ENCODE measurements at regions not wholly inside any gene's neighbourhood (a gene's known extent, or its start where the extent isn't known, plus 50 kb on each side); places are given as distances from the start of the nearest gene placed in this dataset.

DNA sequence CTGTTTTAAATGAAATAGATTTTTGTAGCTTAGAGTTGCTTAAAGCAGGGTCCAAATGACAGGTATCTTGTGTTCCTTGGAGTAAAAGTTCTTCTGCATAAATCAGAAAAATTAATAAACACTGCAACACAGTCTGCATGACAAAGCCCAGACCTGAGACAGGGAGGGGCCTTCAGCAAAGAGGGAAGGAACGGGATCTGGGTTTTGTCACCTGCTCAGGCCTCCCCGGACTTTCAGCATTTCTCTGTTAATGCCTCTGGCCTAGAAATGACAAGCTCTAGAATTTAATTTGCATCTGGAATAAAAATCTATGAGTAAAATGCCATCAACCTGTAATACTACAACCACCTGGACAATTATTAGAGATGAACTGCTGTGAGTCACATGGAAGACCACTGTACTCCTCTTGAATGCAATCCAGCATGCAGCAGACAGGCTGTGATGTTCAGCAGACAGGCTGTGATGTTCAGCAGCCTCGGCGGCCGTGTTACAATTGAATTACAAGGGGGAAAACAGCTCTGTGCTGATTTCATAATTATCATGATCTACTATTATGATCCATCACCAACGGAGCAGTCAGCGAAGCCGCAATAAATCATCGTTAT is 170.2 kb downstream of the TOX3 start:
- Mint-ChIP-seq H3K36me3 (ENCODE audit: insufficient read depth) (no peaks in the 10 kb centered on the region), H3K9me3 (ENCODE audit: low read depth) (peaks cover 14% of the 10 kb centered on the region), H3K4me1 (ENCODE audit: low read depth) (peaks cover 8% of the 10 kb centered on the region), H3K4me3 (ENCODE audit: low read depth) (no peak overlapping the region), H3K27ac (no peak overlapping the region), H3K27me3 (no peaks in the 10 kb centered on the region)
- no peak for TF ChIP-seq CTCF (IDR thresholded peaks at IDR 0.05; ENCODE audit: unreplicated experiment)
- no peak for DNase-seq (ENCODE audit: low spot score, unreplicated experiment)

GRCh38 chr16:52372313-52372712 is 174.6 kb downstream of the TOX3 start:
- H3K9me3 Mint-ChIP-seq (ENCODE audit: low read depth), result peaks cover 14% of the 10 kb centered on the region
- H3K27ac Mint-ChIP-seq, result peak overlapping the region; percentile 13
- DNase-seq (ENCODE audit: low spot score, unreplicated experiment), result no peak
- TF ChIP-seq CTCF (IDR thresholded peaks at IDR 0.05; ENCODE audit: unreplicated experiment), result no peak
- H3K27me3 Mint-ChIP-seq, result no peaks in the 10 kb centered on the region
- H3K4me3 Mint-ChIP-seq (ENCODE audit: low read depth), result no peak overlapping the region
- H3K4me1 Mint-ChIP-seq (ENCODE audit: low read depth), result peaks cover 7% of the 10 kb centered on the region
- no peaks in the 10 kb centered on the region for H3K36me3 Mint-ChIP-seq (ENCODE audit: insufficient read depth)

GRCh38 chr16:52368859-52369258 is 178.1 kb downstream of the TOX3 start:
- Mint-ChIP-seq H3K9me3 (ENCODE audit: low read depth) (peaks cover 14% of the 10 kb centered on the region), H3K27me3 (no peaks in the 10 kb centered on the region), H3K36me3 (ENCODE audit: insufficient read depth) (no peaks in the 10 kb centered on the region), H3K27ac (no peak overlapping the region), H3K4me3 (ENCODE audit: low read depth) (no peak overlapping the region), H3K4me1 (ENCODE audit: low read depth) (peaks cover 7% of the 10 kb centered on the region)
- no peak for DNase-seq (ENCODE audit: low spot score, unreplicated experiment)
- TF ChIP-seq CTCF (IDR thresholded peaks at IDR 0.05; ENCODE audit: unreplicated experiment), result no peak

DNA sequence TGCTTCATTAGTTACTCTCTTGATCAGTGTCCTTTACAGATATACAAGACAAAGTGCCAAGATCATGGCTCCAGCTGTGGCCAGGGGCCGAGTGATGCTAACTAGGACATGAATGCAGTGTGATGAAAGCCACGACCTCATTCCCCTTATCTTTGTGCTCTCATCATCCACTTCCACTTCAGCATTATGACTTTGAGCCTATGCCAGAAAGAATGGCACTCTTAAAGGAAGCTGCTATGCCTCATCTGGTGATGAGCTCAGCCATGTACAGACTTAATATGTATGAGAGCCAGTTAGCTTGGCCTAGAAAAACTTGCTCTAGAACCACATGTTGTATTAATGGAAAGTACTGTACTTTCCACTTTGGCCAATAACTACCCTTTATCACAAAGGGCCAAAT is 179.1 kb downstream of the TOX3 start:
- Mint-ChIP-seq H3K36me3 (ENCODE audit: insufficient read depth) (no peaks in the 10 kb centered on the region), H3K27ac (no peak overlapping the region), H3K4me1 (ENCODE audit: low read depth) (peaks cover 7% of the 10 kb centered on the region), H3K9me3 (ENCODE audit: low read depth) (peaks cover 7% of the 10 kb centered on the region), H3K27me3 (no peaks in the 10 kb centered on the region), H3K4me3 (ENCODE audit: low read depth) (no peak overlapping the region)
- no peak for DNase-seq (ENCODE audit: low spot score, unreplicated experiment)
- no peak for TF ChIP-seq CTCF (IDR thresholded peaks at IDR 0.05; ENCODE audit: unreplicated experiment)

DNA sequence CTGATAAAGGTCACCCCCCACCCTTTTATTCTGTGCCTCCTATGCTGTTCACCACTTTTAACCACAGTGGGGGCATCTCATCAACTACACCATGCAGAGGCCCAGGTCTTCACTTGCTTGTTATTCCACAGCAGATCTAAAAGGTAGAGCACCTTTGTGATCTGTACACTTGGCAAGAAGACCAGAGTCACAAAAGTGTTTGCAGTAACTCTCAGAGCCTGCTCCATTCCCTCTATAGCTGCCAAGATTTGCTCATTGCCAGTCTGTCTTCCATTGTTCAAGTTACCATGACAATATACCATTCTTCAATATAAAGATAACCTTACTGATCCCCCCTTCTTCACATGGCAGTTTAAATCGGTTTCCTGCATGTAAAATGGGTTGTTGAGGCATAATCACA is 180.0 kb downstream of the TOX3 start:
- TF ChIP-seq CTCF (IDR thresholded peaks at IDR 0.05; ENCODE audit: unreplicated experiment), result no peak
- no peaks in the 10 kb centered on the region for H3K9me3 Mint-ChIP-seq (ENCODE audit: low read depth)
- no peak for DNase-seq (ENCODE audit: low spot score, unreplicated experiment)
- peaks cover 3% of the 10 kb centered on the region for H3K4me1 Mint-ChIP-seq (ENCODE audit: low read depth)
- H3K27ac Mint-ChIP-seq, result no peak overlapping the region
- no peaks in the 10 kb centered on the region for H3K36me3 Mint-ChIP-seq (ENCODE audit: insufficient read depth)
- H3K4me3 Mint-ChIP-seq (ENCODE audit: low read depth), result no peak overlapping the region
- no peaks in the 10 kb centered on the region for H3K27me3 Mint-ChIP-seq
